IMR-90 (cell line): ENCODE measurements at regions not wholly inside any gene's neighbourhood (a gene's known extent, or its start where the extent isn't known, plus 50 kb on each side); places are given as distances from the start of the nearest gene placed in this dataset.

Source experiments
- ATAC-seq: fragments of 200-7000 bp; cut with Tn5 transposase; 2 replicates; pipeline ENCODE4 v1.9.1; 2020; ENCODE audit warnings: low read depth, mild to moderate bottlenecking, moderate library complexity
- BruUV-seq: library from RNA; stranded (reverse); fragments of 400-500 nt; replicated peaks from 2 replicates; lab custom pipeline; 2021; lab: Mats Ljungman, UMichigan
- CTCF ChIA-PET: fragments of 300-600 bp; formaldehyde crosslinking; extraction: SDS; loops from one replicate; lab custom pipeline; 2021; ENCODE audit warnings: antibody characterized with exemption; lab: Yijun Ruan, JAX
- POLR2A ChIA-PET: fragments of 300-600 bp; sonication (Branson Sonifier 250); formaldehyde crosslinking; loops from one replicate; lab custom pipeline; 2022; ENCODE audit warnings: antibody characterized with exemption; ENCODE audit not compliant: unreplicated experiment; lab: Charles Lee
- DNase-seq: peaks from one replicate; pipeline ENCODE4 v3.0.0; 2013
- H2AFZ ChIP-seq: replicated peaks from 2 replicates; pipeline ENCODE3; 2013; ENCODE audit warnings: low read length, mild to moderate bottlenecking; ENCODE audit not compliant: poor library complexity
- H2AK5ac ChIP-seq: 2 replicates; pipeline ENCODE4 v1.6.1; 2013; ENCODE audit warnings: low read depth, low read length, inconsistent platforms
- H2AK9ac ChIP-seq: replicated peaks from 2 replicates; pipeline ENCODE3; 2013; ENCODE audit warnings: mild to moderate bottlenecking, low read depth, low read length, moderate library complexity; ENCODE audit not compliant: poor library complexity
- H2BK120ac ChIP-seq: 2 replicates; pipeline ENCODE4 v1.6.1; 2013; ENCODE audit warnings: low read depth, low read length, inconsistent platforms
- H2BK15ac ChIP-seq: 3 replicates; pipeline ENCODE4 v1.6.1; 2013; ENCODE audit warnings: low read depth, low read length, inconsistent platforms
- H2BK20ac ChIP-seq: 2 replicates; pipeline ENCODE4 v1.6.1; 2013; ENCODE audit warnings: low read depth, mild to moderate bottlenecking, inconsistent platforms, low read length, moderate library complexity
- H2BK5ac ChIP-seq: 2 replicates; pipeline ENCODE4 v1.6.1; 2013; ENCODE audit warnings: mild to moderate bottlenecking, low read depth, low read length, inconsistent platforms; ENCODE audit not compliant: poor library complexity, severe bottlenecking
- H3K14ac ChIP-seq: replicated peaks from 2 replicates; pipeline ENCODE4 v1.6.1; 2013; ENCODE audit warnings: low read depth, low read length, inconsistent platforms
- H3K18ac ChIP-seq: 2 replicates; pipeline ENCODE4 v1.6.1; 2013; ENCODE audit warnings: low read depth, low read length, control low read depth
- H3K23ac ChIP-seq: 2 replicates; pipeline ENCODE4 v1.6.1; 2013; ENCODE audit warnings: low read depth, low read length, inconsistent platforms
- H3K27ac ChIP-seq: 2 replicates; pipeline ENCODE4 v1.5.1; 2013; ENCODE audit warnings: mild to moderate bottlenecking, control low read depth, low read length; ENCODE audit not compliant: insufficient read depth
- H3K27me3 ChIP-seq: 2 replicates; pipeline ENCODE4 v1.6.1; 2013; ENCODE audit warnings: low read length; ENCODE audit not compliant: control insufficient read depth, insufficient read depth
- H3K36me3 ChIP-seq: 2 replicates; pipeline ENCODE4 v1.6.1; 2013; ENCODE audit warnings: low read length, mixed read lengths; ENCODE audit not compliant: control insufficient read depth, insufficient read depth
- H3K4ac ChIP-seq: 2 replicates; pipeline ENCODE4 v1.6.1; 2013; ENCODE audit warnings: low read depth, low read length, inconsistent platforms
- H3K4me1 ChIP-seq: 2 replicates; pipeline ENCODE4 v1.6.1; 2013; ENCODE audit warnings: low read length, mixed read lengths; ENCODE audit not compliant: control insufficient read depth, insufficient read depth
- H3K4me2 ChIP-seq: 2 replicates; pipeline ENCODE4 v1.6.1; 2013; ENCODE audit warnings: low read depth, mild to moderate bottlenecking, control low read depth, low read length, moderate library complexity
- H3K4me3 ChIP-seq: 2 replicates; pipeline ENCODE4 v1.5.1; 2013; ENCODE audit warnings: low read depth, mild to moderate bottlenecking, control low read depth, low read length, moderate library complexity; ENCODE audit not compliant: insufficient read depth
- H3K56ac ChIP-seq: 2 replicates; pipeline ENCODE4 v1.6.1; 2013; ENCODE audit warnings: low read length, inconsistent platforms; ENCODE audit not compliant: insufficient read depth; ENCODE audit errors: extremely low read depth
- H3K79me1 ChIP-seq, 2 experiments: 2 replicates each; pipeline ENCODE4 v1.6.1; 2013; ENCODE audit warnings: low read length in 2 of 2, inconsistent platforms in 1 of 2, low read depth in 1 of 2
- H3K9ac ChIP-seq: 2 replicates; pipeline ENCODE4 v1.6.1; 2013; ENCODE audit warnings: low read depth, low read length, control low read depth
- H3K9me1 ChIP-seq: 2 replicates; pipeline ENCODE4 v1.6.1; 2013; ENCODE audit warnings: low read length, inconsistent platforms; ENCODE audit not compliant: insufficient read depth
- H3K9me3 ChIP-seq: 2 replicates; pipeline ENCODE4 v1.6.1; 2013; ENCODE audit warnings: low read length; ENCODE audit not compliant: control insufficient read depth, insufficient read depth
- H4K20me1 ChIP-seq: 2 replicates; pipeline ENCODE4 v1.6.1; 2013; ENCODE audit warnings: low read length, inconsistent platforms; ENCODE audit not compliant: insufficient read depth
- H4K5ac ChIP-seq: 2 replicates; pipeline ENCODE4 v1.6.1; 2013; ENCODE audit warnings: mild to moderate bottlenecking, low read depth, low read length, control low read depth
- H4K8ac ChIP-seq, 2 experiments: 2 replicates each; pipeline ENCODE4 v1.6.1; 2013; ENCODE audit warnings: low read depth in 2 of 2, low read length in 2 of 2, control low read depth in 1 of 2, inconsistent platforms in 1 of 2
- H4K91ac ChIP-seq: 2 replicates; pipeline ENCODE4 v1.6.1; 2013; ENCODE audit warnings: low read depth, low read length, inconsistent platforms; ENCODE audit not compliant: insufficient read depth
- CHD1 ChIP-seq: IDR thresholded peaks from 2 replicates; pipeline ENCODE4 v1.6.1; 2012; ENCODE audit warnings: low read depth, low read length, improper control_type of control experiment
- WGBS, 2 experiments: methylation state at CpG; one replicate each; pipeline versions ENCODE4 v1.1.5 to v1.1.7; 2013; ENCODE audit warnings: missing lambda C conversion rate in 2 of 2; ENCODE audit not compliant: insufficient read length in 1 of 2; ENCODE audit errors: extremely low coverage in 2 of 2; 5-methylcytosine and 5-hydroxymethylcytosine counted together
- dilution Hi-C: fragments of 300-500 bp; cut with HindIII; formaldehyde crosslinking; loops from one replicate; pipeline ENCODE4 v1.14.3; 2018; ENCODE audit warnings: low sequenced_read_pairs; ENCODE audit not compliant: unreplicated experiment
- in situ Hi-C: fragments of 300-500 bp; cut with MboI; formaldehyde crosslinking; loops from 3 replicates; pipeline ENCODE4 v1.14.3; 2019; ENCODE audit warnings: low sequenced_read_pairs, inconsistent platforms, mixed read lengths
- intact Hi-C: fragments of 100-400 bp; cut with micrococcal nuclease; formaldehyde crosslinking; loops from 2 replicates; pipeline ENCODE4 v1.10.0; 2022

DNA sequence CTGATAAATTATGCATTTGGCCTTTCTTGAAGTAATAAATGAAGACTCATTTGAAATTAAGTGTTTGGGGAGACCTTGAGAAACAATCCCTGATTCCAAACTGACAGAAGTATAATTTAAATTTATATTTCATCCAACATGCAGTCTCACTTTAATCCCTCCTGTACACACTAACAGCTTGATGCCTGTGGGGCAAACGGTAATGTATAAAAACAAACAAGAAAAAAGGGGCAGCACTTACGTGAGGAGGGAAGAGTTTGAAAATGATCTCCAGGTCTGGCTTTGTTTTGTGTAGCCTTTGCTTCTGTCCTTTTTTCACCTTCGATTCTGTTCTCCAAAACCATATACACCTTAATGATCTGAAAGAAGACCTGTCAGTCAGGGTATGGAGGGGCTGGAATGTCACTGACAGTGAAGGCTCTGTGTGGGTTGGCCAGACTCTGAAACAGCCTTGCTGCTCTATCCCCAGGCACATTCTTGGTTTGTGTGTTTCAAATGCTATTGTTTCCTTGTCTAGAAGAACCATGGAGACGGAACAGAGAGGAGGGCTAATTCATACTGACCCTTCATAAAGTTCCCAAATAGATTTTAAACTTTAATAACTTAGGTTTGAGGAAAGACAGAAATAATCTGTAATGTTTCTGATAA lies 338.2 kb upstream of the WWC1 start:
- Histone ChIP-seq H4K5ac (no peak overlapping the region), H4K91ac (no peak overlapping the region), H2AK9ac (no peak overlapping the region), H2BK120ac (no peak overlapping the region), H3K4me2 (no peak overlapping the region), H2BK20ac (no peak overlapping the region), H3K27me3 (no peaks in the 10 kb centered on the region), H4K8ac (no peak overlapping the region), H3K56ac (no peak overlapping the region), H3K14ac (no peak overlapping the region), H2BK5ac (no peak overlapping the region), H3K79me1 (no peaks in the 10 kb centered on the region), H3K9me1 (no peaks in the 10 kb centered on the region; the same call in 1 of the 2 replicates), H3K36me3 (no peaks in the 10 kb centered on the region), H3K23ac (no peak overlapping the region), H3K9ac (no peak overlapping the region), H2AK5ac (no peak overlapping the region), H3K4ac (no peak overlapping the region), H3K18ac (no peak overlapping the region), H4K20me1 (no peaks in the 10 kb centered on the region), H3K4me3 (no peak overlapping the region), H3K27ac (no peak overlapping the region), H3K9me3 (no peaks in the 10 kb centered on the region), H2AFZ (peak overlapping the region; percentile 40), H3K4me1 (no peaks in the 10 kb centered on the region), H2BK15ac (no peak overlapping the region)
- no TSS peak for BruUV-seq
- intact Hi-C loops (no loop called here), dilution Hi-C loops (no loop called here), in situ Hi-C loops (no loop called here)
- ChIA-PET CTCF (interaction anchor here (1.0 kb wide), 1 partner anchor 232 kb away, joined by 3 read pairs; no protein-coding TSS in a partner anchor), POLR2A (no interaction called here)
- ATAC-seq (no peak), DNase-seq (no peak)
- TF ChIP-seq CHD1, result no peak
- WGBS, 2 experiments, result no CpG with 5 or more reads among the region's 4 CpGs
